K562 (cell line): ENCODE measurements at regions not wholly inside any gene's neighbourhood (a gene's known extent, or its start where the extent isn't known, plus 50 kb on each side); places are given as distances from the start of the nearest gene placed in this dataset.

Experiments
- ATAC-seq: fragments of 200-7000 bp; cut with Tn5 transposase; 3 replicates; pipeline ENCODE4 v1.9.1; 2020; ENCODE audit warnings: moderate library complexity
- BruUV-seq: library from RNA; stranded (reverse); fragments of 400-500 nt; replicated peaks from 2 replicates; lab custom pipeline; 2021; lab: Mats Ljungman, UMichigan
- CTCF ChIA-PET: fragments of 300-600 bp; formaldehyde crosslinking; extraction: SDS; loops from one replicate; lab custom pipeline; 2021; ENCODE audit warnings: low intra/inter-chr PET ratio; lab: Yijun Ruan, JAX
- POLR2A ChIA-PET: fragments of 300-600, 350-650 bp; sonication (Branson Sonifier 250); formaldehyde crosslinking; extraction: SDS; loops from one replicate; lab custom pipeline; 2021; ENCODE audit warnings: antibody characterized with exemption, inconsistent platforms; lab: Yijun Ruan, JAX
- DNase-seq, 4 experiments: peaks; one replicate each; pipeline versions ENCODE4 v3.0.0 to v3.0.0-alpha.2; 2011 to 2018; ENCODE audit warnings: low spot score in 3 of 4, mixed read lengths in 3 of 4; ENCODE audit errors: extremely low read depth in 1 of 4
- FAIRE-seq: peaks from 2 replicates; lab custom pipeline; 2011; peaks lifted over from hg19 to GRCh38; lab: Jason Lieb, UNC
- H2AFZ ChIP-seq: 2 replicates; pipeline ENCODE4 v1.6.0; 2011; ENCODE audit warnings: low read depth, low read length, control low read depth, inconsistent platforms
- H3K27ac ChIP-seq: fragments of 200-600 bp; 3 replicates; pipeline ENCODE4 v1.8.0; 2011; ENCODE audit warnings: low read depth, mild to moderate bottlenecking, control low read depth, inconsistent platforms, low read length, moderate library complexity, mixed read lengths; ENCODE audit errors: extremely low read depth
- H3K27me3 ChIP-seq, 2 experiments: fragments of 300-600 bp in 1 of 2; 2 replicates in 1 of 2; 3 replicates in 1 of 2; pipeline versions ENCODE4 v1.6.0 to v1.8.0; 2011; ENCODE audit warnings: inconsistent platforms in 2 of 2, low read length in 2 of 2, mild to moderate bottlenecking in 1 of 2, mixed read lengths in 1 of 2, moderate library complexity in 1 of 2; ENCODE audit not compliant: control insufficient read depth in 2 of 2, insufficient read depth in 2 of 2
- H3K36me3 ChIP-seq: fragments of 300-600 bp; 3 replicates; pipeline ENCODE4 v1.8.0; 2011; ENCODE audit warnings: mild to moderate bottlenecking, low read length, inconsistent platforms; ENCODE audit not compliant: control insufficient read depth, insufficient read depth
- H3K4me1 ChIP-seq, 2 experiments: fragments of 200-600 bp in 1 of 2; replicated peaks in 1 of 2; 2 replicates in 1 of 2; 3 replicates in 1 of 2; pipeline versions ENCODE4 v1.5.1 to v1.8.0; 2011; ENCODE audit warnings: inconsistent platforms in 2 of 2, low read length in 2 of 2, mild to moderate bottlenecking in 1 of 2, mixed read lengths in 1 of 2, moderate library complexity in 1 of 2; ENCODE audit not compliant: control insufficient read depth in 2 of 2, insufficient read depth in 2 of 2
- H3K4me2 ChIP-seq: 2 replicates; pipeline ENCODE4 v1.6.1; 2011; ENCODE audit warnings: low read length, control low read depth, inconsistent platforms, mixed read lengths; ENCODE audit not compliant: insufficient read depth
- H3K4me3 ChIP-seq: fragments of 200-600 bp; sonication (generic), shearing (Covaris generic); 2 replicates; pipeline ENCODE4 v1.5.1; 2016; ENCODE audit warnings: control low read depth, inconsistent platforms
- H3K79me2 ChIP-seq: fragments of 200-600 bp; 3 replicates; pipeline ENCODE4 v1.8.0; 2011; ENCODE audit warnings: low read length, inconsistent platforms; ENCODE audit not compliant: control insufficient read depth, insufficient read depth
- H3K9ac ChIP-seq, 2 experiments: 2 replicates each; pipeline versions ENCODE4 v1.6.0 to v1.6.1; 2011; ENCODE audit warnings: low read depth in 2 of 2, low read length in 2 of 2, control low read depth in 1 of 2, inconsistent platforms in 1 of 2, mild to moderate bottlenecking in 1 of 2, mixed read lengths in 1 of 2; ENCODE audit not compliant: insufficient read depth in 1 of 2
- H3K9me1 ChIP-seq: one replicate; pipeline ENCODE4 v1.6.0; 2011; ENCODE audit warnings: inconsistent platforms, mild to moderate bottlenecking, low read length, moderate library complexity; ENCODE audit not compliant: control insufficient read depth, insufficient read depth
- H3K9me3 ChIP-seq: replicated peaks from 2 replicates; pipeline ENCODE4 v1.5.1; 2011; ENCODE audit warnings: low read depth, low read length, inconsistent platforms; ENCODE audit not compliant: control insufficient read depth, insufficient read depth
- H4K20me1 ChIP-seq: replicated peaks from 2 replicates; pipeline ENCODE4 v1.6.1; 2011; ENCODE audit warnings: low read length, inconsistent platforms, mixed read lengths; ENCODE audit not compliant: control insufficient read depth, insufficient read depth
- ELF1 ChIP-seq: fragments of 200-800 bp; sonication (Bioruptor generic); IDR thresholded peaks from 2 replicates; pipeline ENCODE4 v1.6.1; 2016; ENCODE audit warnings: missing genetic modification characterization, missing compliant biosample characterization
- ELF4 ChIP-seq: fragments of 450-650 bp; formaldehyde crosslinking; IDR thresholded peaks from 2 replicates; pipeline ENCODE4 v1.4.0; 2022; ENCODE audit warnings: missing genetic modification characterization
- FOS ChIP-seq: IDR thresholded peaks from 3 replicates; pipeline ENCODE4 v1.6.1; 2011; ENCODE audit not compliant: insufficient read length; ENCODE audit errors: extremely low read depth
- FOXJ2 ChIP-seq: fragments of 200-800 bp; sonication (Bioruptor generic); IDR thresholded peaks from 2 replicates; pipeline ENCODE4 v1.6.1; 2016; ENCODE audit warnings: missing genetic modification characterization, missing compliant biosample characterization
- HEY1 ChIP-seq: fragments of 250-450 bp; sonication (Bioruptor Pico); IDR thresholded peaks from 2 replicates; pipeline ENCODE4 v1.5.0; 2020; ENCODE audit warnings: mild to moderate bottlenecking, moderate library complexity, borderline replicate concordance
- HMGN3 ChIP-seq: IDR thresholded peaks from 2 replicates; pipeline ENCODE4 v1.6.1; 2011; ENCODE audit warnings: borderline replicate concordance, low read depth, mild to moderate bottlenecking, mixed read lengths, low read length; ENCODE audit not compliant: insufficient read length; ENCODE audit errors: extremely low read depth
- MCM5 ChIP-seq: fragments of 450-650 bp; IDR thresholded peaks from 2 replicates; pipeline ENCODE4 v1.6.1; 2016; ENCODE audit warnings: low read depth
- MTA1 ChIP-seq: fragments of 450-650 bp; IDR thresholded peaks from 2 replicates; pipeline ENCODE4 v1.6.1; 2017; ENCODE audit warnings: borderline replicate concordance
- NEUROD1 ChIP-seq: fragments of 150-350 bp; IDR thresholded peaks from 2 replicates; pipeline ENCODE4 v1.6.1; 2014; ENCODE audit warnings: borderline replicate concordance, low read length, low read depth; ENCODE audit not compliant: partially characterized antibody
- NR1H2 ChIP-seq: sonication (generic); formaldehyde crosslinking; IDR thresholded peaks from 2 replicates; pipeline ENCODE4 v1.4.0; 2020; ENCODE audit warnings: mild to moderate bottlenecking, missing genetic modification reagents
- NR4A1 ChIP-seq, 2 experiments: fragments of 250-450 bp in 1 of 2; fragments of 450-650 bp in 1 of 2; sonication (Bioruptor Pico) in 1 of 2; IDR thresholded peaks; 2 replicates each; pipeline versions ENCODE4 v1.4.0 to v1.6.1; 2016 to 2020; ENCODE audit warnings: mild to moderate bottlenecking in 2 of 2, missing compliant biosample characterization in 1 of 2, missing genetic modification characterization in 1 of 2, moderate library complexity in 1 of 2
- PHF20 ChIP-seq: fragments of 450-650 bp; IDR thresholded peaks from 2 replicates; pipeline ENCODE4 v1.6.1; 2018; ENCODE audit not compliant: partially characterized antibody
- PRMT5 ChIP-seq: sonication (generic); formaldehyde crosslinking; IDR thresholded peaks from 2 replicates; pipeline ENCODE4 v1.5.0; 2020; ENCODE audit warnings: missing genetic modification reagents
- TAF7 ChIP-seq: fragments of 450-650 bp; IDR thresholded peaks from 2 replicates; pipeline ENCODE4 v1.6.1; 2016; ENCODE audit warnings: missing genetic modification characterization, missing compliant biosample characterization
- YBX1 ChIP-seq: fragments of 450-650 bp; IDR thresholded peaks from 2 replicates; pipeline ENCODE4 v1.7.1; 2016; ENCODE audit warnings: mild to moderate bottlenecking
- ZC3H4 ChIP-seq: sonication (generic); formaldehyde crosslinking; IDR thresholded peaks from 2 replicates; pipeline ENCODE4 v1.9.0; 2021; ENCODE audit warnings: missing genetic modification reagents, borderline replicate concordance
- ZFPM2 ChIP-seq: fragments of 250-450 bp; sonication (Bioruptor Pico); IDR thresholded peaks from 2 replicates; pipeline ENCODE4 v1.5.1; 2022; ENCODE audit warnings: mild to moderate bottlenecking
- ZNF184 ChIP-seq: sonication (generic); formaldehyde crosslinking; IDR thresholded peaks from 2 replicates; pipeline ENCODE4 v1.5.0; 2020; ENCODE audit warnings: missing genetic modification reagents
- ZNF224 ChIP-seq: sonication (generic); formaldehyde crosslinking; IDR thresholded peaks from 2 replicates; pipeline ENCODE4 v1.8.0; 2022; ENCODE audit warnings: mild to moderate bottlenecking, missing genetic modification reagents
- ZNF23 ChIP-seq: fragments of 250-450 bp; sonication (Bioruptor Pico); IDR thresholded peaks from 2 replicates; pipeline ENCODE4 v1.4.0; 2020; ENCODE audit warnings: mild to moderate bottlenecking
- ZNF764 ChIP-seq: fragments of 250-450 bp; sonication (Bioruptor Pico); IDR thresholded peaks from 2 replicates; pipeline ENCODE4 v1.4.0; 2020; ENCODE audit warnings: low read depth, mild to moderate bottlenecking, moderate library complexity
- WGBS: fragments of 100-300 bp; shearing (Covaris generic); methylation state at CpG from one replicate; pipeline ENCODE4 v1.1.6; 2016; ENCODE audit warnings: low coverage, mixed read lengths; ENCODE audit not compliant: insufficient coverage; ENCODE audit errors: missing lambda C conversion rate; 5-methylcytosine and 5-hydroxymethylcytosine counted together
- in situ Hi-C: fragments of 300-500 bp; cut with MboI; formaldehyde crosslinking; loops from 4 replicates; pipeline ENCODE4 v1.15.0; 2018; ENCODE audit warnings: inconsistent platforms, mixed read lengths
- intact Hi-C: fragments of 100-400 bp; cut with micrococcal nuclease; formaldehyde crosslinking; loops from 2 replicates; pipeline ENCODE4 v1.14.2; 2022
- TF ChIP-seq, protein P1 (sequence below): fragments of 250-450 bp; sonication (Bioruptor Pico); IDR thresholded peaks from 2 replicates; pipeline ENCODE4 v1.8.0; 2021; ENCODE audit warnings: mild to moderate bottlenecking, moderate library complexity
- TF ChIP-seq, protein P2 (sequence below): sonication (generic); formaldehyde crosslinking; IDR thresholded peaks from 2 replicates; pipeline ENCODE4 v1.8.0; 2022; ENCODE audit warnings: mild to moderate bottlenecking, missing genetic modification reagents

GRCh38 chr2:78056976-78057375 lies 534.8 kb upstream of the LRRTM4 start (continued):
- no peak for TF ChIP-seq PHF20
- TF ChIP-seq ZNF224 (CRISPR knock-in tag), result no peak
- no peak for TF ChIP-seq ZFPM2 (CRISPR knock-in tag)
- TF ChIP-seq, protein P1, sequence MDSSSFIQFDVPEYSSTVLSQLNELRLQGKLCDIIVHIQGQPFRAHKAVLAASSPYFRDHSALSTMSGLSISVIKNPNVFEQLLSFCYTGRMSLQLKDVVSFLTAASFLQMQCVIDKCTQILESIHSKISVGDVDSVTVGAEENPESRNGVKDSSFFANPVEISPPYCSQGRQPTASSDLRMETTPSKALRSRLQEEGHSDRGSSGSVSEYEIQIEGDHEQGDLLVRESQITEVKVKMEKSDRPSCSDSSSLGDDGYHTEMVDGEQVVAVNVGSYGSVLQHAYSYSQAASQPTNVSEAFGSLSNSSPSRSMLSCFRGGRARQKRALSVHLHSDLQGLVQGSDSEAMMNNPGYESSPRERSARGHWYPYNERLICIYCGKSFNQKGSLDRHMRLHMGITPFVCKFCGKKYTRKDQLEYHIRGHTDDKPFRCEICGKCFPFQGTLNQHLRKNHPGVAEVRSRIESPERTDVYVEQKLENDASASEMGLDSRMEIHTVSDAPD (CRISPR knock-in tag), result no peak
- TF ChIP-seq ZNF23 (CRISPR knock-in tag), result no peak
- no peak for TF ChIP-seq NR1H2 (CRISPR knock-in tag)
- no peak for TF ChIP-seq MTA1
- TF ChIP-seq FOS, result no peak
- TF ChIP-seq, all 486 proteins: peak for 0

DNA sequence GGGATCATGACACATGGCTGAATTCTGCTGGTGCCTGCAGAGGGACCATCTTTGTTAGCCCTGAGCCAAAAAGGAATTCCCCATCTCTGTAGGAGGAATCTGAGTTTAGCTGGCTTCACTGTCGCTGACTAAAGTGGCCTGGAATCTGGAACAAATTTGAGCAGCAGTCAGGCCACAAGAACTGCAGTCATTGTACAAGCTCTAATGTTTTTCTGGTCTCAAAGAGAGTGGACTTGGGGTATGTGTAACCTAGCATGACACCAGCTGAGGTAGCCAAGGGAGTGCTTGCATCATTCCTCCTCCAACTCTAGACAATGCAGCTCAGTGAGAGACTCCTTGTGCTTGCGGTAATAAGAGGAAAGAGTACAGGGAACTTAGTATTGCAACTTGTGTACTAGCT lies 539.1 kb upstream of the LRRTM4 start:
- Histone ChIP-seq H3K9ac (no peak overlapping the region), H4K20me1 (no peaks in the 10 kb centered on the region), H3K27ac (no peak overlapping the region), H3K36me3 (no peaks in the 10 kb centered on the region), H3K4me2 (no peak overlapping the region), H3K4me3 (no peak overlapping the region), H3K9me1 (no peaks in the 10 kb centered on the region), H3K27me3 (no peaks in the 10 kb centered on the region), H3K9me3 (no peaks in the 10 kb centered on the region), H2AFZ (no peak overlapping the region), H3K4me1 (no peaks in the 10 kb centered on the region), H3K79me2 (no peaks in the 10 kb centered on the region)
- ChIA-PET POLR2A (interaction anchor here (0.6 kb wide), 1 partner anchor 137 kb away, joined by 3 read pairs; no protein-coding TSS in a partner anchor), CTCF (no interaction called here)
- no peak for DNase-seq
- in situ Hi-C loops, result no loop called here
- no peak for FAIRE-seq
- 0% methylated on average over 2 of the region's 2 CpGs for WGBS
- intact Hi-C loops, result no loop called here
- no peak for ATAC-seq
- BruUV-seq, result no TSS peak
- TF ChIP-seq ZC3H4 (CRISPR knock-in tag) (no peak), HEY1 (CRISPR knock-in tag) (no peak), PRMT5 (no peak), TAF7 (tag) (no peak), ELF4 (CRISPR knock-in tag) (no peak), YBX1 (no peak), ELF1 (tag) (no peak), FOXJ2 (tag) (no peak), NEUROD1 (no peak), ZNF184 (CRISPR knock-in tag) (no peak), NR4A1 (CRISPR knock-in tag; IDR thresholded peaks at IDR 0.05) (no peak), NR4A1 (tag; IDR thresholded peaks at IDR 0.05) (no peak), ZNF764 (CRISPR knock-in tag) (no peak), HMGN3 (no peak), MCM5 (no peak)
- TF ChIP-seq, protein P2, sequence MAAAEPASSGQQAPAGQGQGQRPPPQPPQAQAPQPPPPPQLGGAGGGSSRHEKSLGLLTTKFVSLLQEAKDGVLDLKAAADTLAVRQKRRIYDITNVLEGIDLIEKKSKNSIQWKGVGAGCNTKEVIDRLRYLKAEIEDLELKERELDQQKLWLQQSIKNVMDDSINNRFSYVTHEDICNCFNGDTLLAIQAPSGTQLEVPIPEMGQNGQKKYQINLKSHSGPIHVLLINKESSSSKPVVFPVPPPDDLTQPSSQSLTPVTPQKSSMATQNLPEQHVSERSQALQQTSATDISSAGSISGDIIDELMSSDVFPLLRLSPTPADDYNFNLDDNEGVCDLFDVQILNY, result no peak
